HUDEP-2 (cell line): ENCODE measurements at regions not wholly inside any gene's neighbourhood (a gene's known extent, or its start where the extent isn't known, plus 50 kb on each side); places are given as distances from the start of the nearest gene placed in this dataset.
"Not testable (repeated sequence)": the region's sequence is repeated elsewhere in the genome, so short reads cannot be mapped to it uniquely, and the experiment has no call there.

Experiments
- DNase-seq, 76 experiments: peaks; one replicate each; lab custom pipeline; 2025; ENCODE audit not compliant: unreplicated experiment in 76 of 76; lab: John Stamatoyannopoulos, UW

- DNase-seq = no peak
Measured at GRCh38 chr12:124214574-124214973, 80.3 kb upstream of the RFLNA start.

GRCh38 chr12:124216966-124217365 lies 77.9 kb upstream of the RFLNA start:
- DNase-seq = no peak

GRCh38 chr12:124217508-124218242 lies 77.2 kb upstream of the RFLNA start:
- no peak for DNase-seq

- DNase-seq = no peak
Measured at GRCh38 chr12:124218243-124218560, 76.7 kb upstream of the RFLNA start.

GRCh38 chr12:124218650-124219049 lies 76.2 kb upstream of the RFLNA start:
- not testable (repeated sequence) for DNase-seq

GRCh38 chr12:124222368-124223245 lies 72.3 kb upstream of the RFLNA start:
- DNase-seq = no peak

- DNase-seq = not testable (repeated sequence)
Measured at GRCh38 chr12:124223733-124224138, 71.2 kb upstream of the RFLNA start.

- DNase-seq = no peak
Measured at GRCh38 chr12:124224535-124225110, 70.3 kb upstream of the RFLNA start.

GRCh38 chr12:124225730-124226129 lies 69.2 kb upstream of the RFLNA start:
- DNase-seq = no peak

- no peak for DNase-seq
Measured at GRCh38 chr12:124227951-124228711, 66.8 kb upstream of the RFLNA start.

GRCh38 chr12:124229520-124229919 lies 65.4 kb upstream of the RFLNA start:
- DNase-seq = no peak

GRCh38 chr12:124230117-124230757 lies 64.7 kb upstream of the RFLNA start:
- no peak for DNase-seq

GRCh38 chr12:124230789-124231188 lies 64.1 kb upstream of the RFLNA start:
- no peak for DNase-seq

- DNase-seq = no peak
Measured at GRCh38 chr12:124231980-124232653, 62.8 kb upstream of the RFLNA start.

GRCh38 chr12:124232654-124232987 lies 62.3 kb upstream of the RFLNA start:
- DNase-seq = no peak

- DNase-seq = no peak
Measured at GRCh38 chr12:124233041-124233796, 61.7 kb upstream of the RFLNA start.

- DNase-seq = no peak
Measured at GRCh38 chr12:124233846-124234640, 60.9 kb upstream of the RFLNA start.

- DNase-seq = no peak
Measured at GRCh38 chr12:124236625-124237031, 58.3 kb upstream of the RFLNA start.

GRCh38 chr12:124238886-124239285 lies 56.0 kb upstream of the RFLNA start:
- no peak for DNase-seq
